Ovary (tissue), 7 donors: ENCODE measurements at regions not wholly inside any gene's neighbourhood (a gene's known extent, or its start where the extent isn't known, plus 50 kb on each side); places are given as distances from the start of the nearest gene placed in this dataset.

Experiments
- DNase-seq, 5 donors: peaks; one replicate each; pipeline ENCODE4 v3.0.0-alpha.2; 2019 to 2020
- H3K27ac ChIP-seq, 2 donors: fragments of 200-600 bp; one replicate each; pipeline versions ENCODE4 v1.5.1 to v1.8.0; 2019 to 2022
- H3K27me3 ChIP-seq: fragments of 200-600 bp; one replicate; pipeline ENCODE4 v1.8.0; 2022
- H3K36me3 ChIP-seq: fragments of 200-600 bp; sonication (generic); one replicate; pipeline ENCODE4 v1.5.1; 2019
- H3K4me1 ChIP-seq: one replicate; pipeline ENCODE4 v1.8.1; 2013; ENCODE audit warnings: mild to moderate bottlenecking, moderate library complexity; ENCODE audit not compliant: insufficient read depth
- H3K4me3 ChIP-seq: fragments of 200-600 bp; sonication (generic); one replicate; pipeline ENCODE4 v1.5.1; 2017
- H3K9me3 ChIP-seq, 2 donors: fragments of 200-600 bp in 1 of 2; sonication (generic) in 1 of 2; one replicate each; pipeline versions ENCODE4 v1.5.1 to v1.8.1; 2013 to 2019; ENCODE audit warnings: mild to moderate bottlenecking in 1 of 2, moderate library complexity in 1 of 2
- EP300 ChIP-seq: sonication (generic); formaldehyde crosslinking; IDR thresholded peaks from one replicate; pipeline ENCODE4 v1.6.1; 2017; ENCODE audit warnings: antibody characterized with exemption
- POLR2A ChIP-seq: fragments of 450-650 bp; IDR thresholded peaks from one replicate; pipeline ENCODE4 v1.6.1; 2017; ENCODE audit warnings: antibody characterized with exemption, mild to moderate bottlenecking, moderate library complexity
- WGBS, 3 donors: extraction: QIAGEN DNeasy Blood & Tissue Kit in 1 of 3; methylation state at CpG; one replicate each; pipeline versions ENCODE4 v1.1.5 to v1.1.7; 2013 to 2017; 5-methylcytosine and 5-hydroxymethylcytosine counted together
- intact Hi-C, 4 donors: fragments of 100-400 bp; cut with DNase I; formaldehyde crosslinking; loops; one replicate each; pipeline versions ENCODE4 v1.11.0 to v1.15.1; 2022 to 2023
- TF ChIP-seq, protein P1 (sequence below), 3 donors: fragments of 450-650 bp in 2 of 3; fragments of 200-600 bp in 1 of 3; IDR thresholded peaks; one replicate each; pipeline versions ENCODE4 v1.5.1 to v1.8.0; 2016 to 2022; ENCODE audit warnings: antibody characterized with exemption in 3 of 3, mild to moderate bottlenecking in 1 of 3
- donor health status: DM: no; HTN: no; CAD: no; lungs with moderate emphysema.
- donor health status: DM: no; HTN: no; CAD: no.
- donor health status: Bipolar disorder and iron deficiency.
- donor health status: DM: no; HTN: no; CAD: no.
- donor health status: DM: yes; HTN: yes; CAD: no.

DNA sequence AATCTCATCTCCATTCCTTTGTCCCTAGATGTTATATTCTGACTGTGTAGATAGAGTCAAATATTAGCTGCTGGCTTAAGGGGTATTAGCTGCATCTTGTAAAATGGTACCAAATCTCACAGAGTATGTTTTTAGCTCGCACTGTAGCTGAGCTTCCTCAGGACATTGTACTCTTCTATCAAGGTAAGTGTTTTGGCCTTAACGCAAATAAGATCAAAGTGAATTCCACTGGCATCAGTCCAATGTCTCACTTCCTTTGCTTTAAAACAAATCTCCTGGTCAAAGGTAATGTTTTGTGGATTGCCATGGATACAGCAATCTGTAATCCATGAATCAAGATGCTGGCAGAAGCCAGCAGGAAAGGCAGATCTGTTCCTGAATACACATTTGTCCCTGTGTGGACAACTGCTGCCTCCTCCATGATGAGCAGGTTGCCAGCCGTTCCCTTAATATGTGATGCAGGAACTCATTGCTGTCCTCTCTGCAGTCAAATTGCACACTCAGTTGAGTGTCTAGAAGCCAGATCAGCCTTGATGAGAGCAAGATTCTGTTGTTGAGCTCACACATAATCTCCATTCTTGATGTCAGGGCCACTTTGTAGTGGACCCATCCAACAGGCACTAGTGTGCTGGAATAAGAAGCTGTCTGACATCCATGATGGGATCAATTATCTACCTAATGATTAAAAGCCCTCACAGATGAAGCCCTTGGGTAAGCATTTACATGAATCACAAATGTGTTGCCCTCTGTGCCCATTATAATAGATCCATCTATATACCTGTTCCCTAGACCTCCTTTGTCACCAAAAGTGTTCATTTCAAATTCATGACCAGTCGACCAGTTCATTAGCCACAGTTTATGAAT, 96.6 kb upstream of the AGTR1 start:
- H3K27ac ChIP-seq, result no peak overlapping the region
- no peaks in the 10 kb centered on the region for H3K9me3 ChIP-seq
- TF ChIP-seq, protein P1, sequence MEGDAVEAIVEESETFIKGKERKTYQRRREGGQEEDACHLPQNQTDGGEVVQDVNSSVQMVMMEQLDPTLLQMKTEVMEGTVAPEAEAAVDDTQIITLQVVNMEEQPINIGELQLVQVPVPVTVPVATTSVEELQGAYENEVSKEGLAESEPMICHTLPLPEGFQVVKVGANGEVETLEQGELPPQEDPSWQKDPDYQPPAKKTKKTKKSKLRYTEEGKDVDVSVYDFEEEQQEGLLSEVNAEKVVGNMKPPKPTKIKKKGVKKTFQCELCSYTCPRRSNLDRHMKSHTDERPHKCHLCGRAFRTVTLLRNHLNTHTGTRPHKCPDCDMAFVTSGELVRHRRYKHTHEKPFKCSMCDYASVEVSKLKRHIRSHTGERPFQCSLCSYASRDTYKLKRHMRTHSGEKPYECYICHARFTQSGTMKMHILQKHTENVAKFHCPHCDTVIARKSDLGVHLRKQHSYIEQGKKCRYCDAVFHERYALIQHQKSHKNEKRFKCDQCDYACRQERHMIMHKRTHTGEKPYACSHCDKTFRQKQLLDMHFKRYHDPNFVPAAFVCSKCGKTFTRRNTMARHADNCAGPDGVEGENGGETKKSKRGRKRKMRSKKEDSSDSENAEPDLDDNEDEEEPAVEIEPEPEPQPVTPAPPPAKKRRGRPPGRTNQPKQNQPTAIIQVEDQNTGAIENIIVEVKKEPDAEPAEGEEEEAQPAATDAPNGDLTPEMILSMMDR (IDR thresholded peaks at IDR 0.05), result no peak
- TF ChIP-seq POLR2A (no peak), EP300 (no peak)
- no peaks in the 10 kb centered on the region for H3K36me3 ChIP-seq
- no peak overlapping the region for H3K4me3 ChIP-seq
- WGBS, 3 donors, result 83 to 92% (median 83%) methylated on average over 4 of the region's 4 CpGs
- DNase-seq, result no peak
- peaks cover 4% of the 10 kb centered on the region for H3K4me1 ChIP-seq
- intact Hi-C loops, result no loop called here
- no peaks in the 10 kb centered on the region for H3K27me3 ChIP-seq

DNA sequence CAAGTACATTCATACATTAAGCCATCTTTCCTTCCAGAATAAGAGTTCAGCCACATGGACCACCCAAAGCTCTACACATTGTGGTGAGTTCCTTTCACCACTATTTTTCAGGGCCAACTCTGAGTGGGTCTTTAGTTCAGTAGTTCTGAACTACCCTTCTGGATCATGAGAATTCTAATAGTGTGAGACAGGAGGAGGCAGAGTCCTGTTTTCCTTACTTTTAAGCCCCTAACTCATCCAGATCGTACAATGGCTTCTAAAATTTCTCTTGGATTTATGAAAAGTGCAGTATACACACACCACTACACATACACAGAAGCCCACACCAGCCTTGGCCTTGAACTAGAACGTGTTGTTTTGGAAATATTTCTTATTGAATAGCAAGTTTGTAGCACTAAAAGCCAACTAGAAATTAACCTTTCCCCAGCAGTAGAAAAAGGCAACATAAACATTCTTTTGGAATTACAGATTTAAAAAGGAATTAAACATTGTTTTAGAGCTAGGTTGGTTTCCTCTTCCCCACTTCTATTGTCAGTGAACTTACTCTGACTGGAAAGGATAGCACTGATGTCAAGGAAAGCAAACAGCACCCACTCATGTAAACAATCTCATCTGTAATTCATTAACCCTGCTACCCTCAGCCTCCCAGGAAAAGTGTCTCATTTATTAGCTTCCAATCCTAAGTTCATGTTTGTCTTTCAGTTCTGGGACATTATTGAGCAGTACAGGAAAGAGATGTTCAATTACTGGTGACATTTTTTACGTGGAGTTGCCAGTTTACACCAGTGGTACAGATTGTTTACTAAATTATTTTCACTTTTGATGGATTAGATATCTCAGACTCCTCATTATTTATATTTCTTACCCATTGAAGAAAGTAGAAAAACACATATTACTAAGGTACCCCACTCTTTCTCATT, 95.7 kb upstream of the AGTR1 start:
- peaks cover 10% of the 10 kb centered on the region for H3K4me1 ChIP-seq
- TF ChIP-seq EP300 (no peak), POLR2A (no peak)
- TF ChIP-seq, protein P1 (IDR thresholded peaks at IDR 0.05), result no peak
- no peaks in the 10 kb centered on the region for H3K36me3 ChIP-seq
- H3K9me3 ChIP-seq, result no peaks in the 10 kb centered on the region
- H3K27ac ChIP-seq, result no peak overlapping the region
- intact Hi-C loops, result no loop called here
- DNase-seq, result no peak
- H3K4me3 ChIP-seq, result no peak overlapping the region
- no peaks in the 10 kb centered on the region for H3K27me3 ChIP-seq
- 24 to 48% (median 47%) methylated on average over 3 of the region's 3 CpGs for WGBS, 3 donors

DNA sequence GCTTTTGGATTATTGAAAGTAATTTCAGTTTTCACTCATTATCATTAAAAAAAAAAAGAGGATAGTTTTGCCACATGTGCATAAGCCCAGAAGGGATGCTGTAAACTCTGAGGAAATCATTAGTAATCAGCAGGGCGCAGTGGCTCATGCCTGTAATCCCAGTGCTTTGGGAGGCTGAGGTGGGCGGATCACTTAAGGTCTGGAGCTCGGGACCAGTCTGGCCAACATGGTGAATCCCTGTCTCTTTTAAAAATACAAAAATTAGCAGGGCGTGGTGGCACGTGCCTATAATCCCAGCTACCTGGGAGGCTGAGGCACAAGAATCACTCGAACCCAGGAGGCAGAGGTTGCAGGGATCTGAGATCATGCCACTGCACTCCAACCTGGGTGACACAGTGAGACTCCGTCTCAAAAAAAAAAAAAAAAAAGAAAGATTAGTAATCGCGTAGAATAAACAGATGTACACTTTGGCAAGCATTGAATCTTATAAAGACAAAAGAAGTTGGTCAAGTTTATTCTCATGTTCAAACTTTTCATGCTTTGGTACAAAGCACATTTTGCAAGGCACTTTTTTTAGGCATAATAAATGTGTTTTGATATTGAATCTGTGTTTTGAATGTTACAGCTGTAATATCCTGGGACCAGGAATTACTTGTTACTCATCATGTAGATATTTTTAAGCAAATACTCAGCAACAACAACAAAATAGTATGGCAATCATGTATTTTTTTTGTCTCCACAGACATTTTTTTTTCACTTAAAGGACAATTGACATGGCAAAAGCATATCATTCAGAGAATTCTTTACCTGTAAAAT, 93.2 kb upstream of the AGTR1 start:
- no peak for DNase-seq
- H3K27ac ChIP-seq, result no peak overlapping the region
- 57 to 61% (median 61%) methylated on average over 9 of the region's 9 CpGs for WGBS, 3 donors
- H3K27me3 ChIP-seq, result no peaks in the 10 kb centered on the region
- no peaks in the 10 kb centered on the region for H3K36me3 ChIP-seq
- H3K9me3 ChIP-seq, result no peaks in the 10 kb centered on the region
- no peak overlapping the region for H3K4me3 ChIP-seq
- peaks cover 11% of the 10 kb centered on the region for H3K4me1 ChIP-seq
- TF ChIP-seq, protein P1 (IDR thresholded peaks at IDR 0.05), result no peak
- TF ChIP-seq EP300, result no peak
- TF ChIP-seq POLR2A, result no peak
- intact Hi-C loops, result no loop called here

DNA sequence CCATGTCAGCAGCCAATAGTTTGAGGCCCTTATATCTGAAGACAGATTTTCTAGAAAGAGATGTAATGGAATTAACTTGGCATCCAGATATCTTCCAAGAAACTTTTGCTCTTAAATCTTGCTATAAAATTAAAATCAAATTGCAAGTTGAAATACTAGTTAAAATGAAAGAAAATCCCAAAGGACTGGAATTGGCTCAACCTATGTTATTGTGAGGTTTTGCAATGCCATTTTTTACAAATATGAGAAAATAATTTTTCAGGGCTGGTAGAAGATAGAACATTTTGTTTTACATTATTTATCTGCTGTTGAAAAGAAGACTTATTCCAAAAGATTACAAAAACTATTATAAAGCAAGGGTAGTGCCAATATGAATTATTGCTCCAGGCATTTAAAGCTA, 92.2 kb upstream of the AGTR1 start:
- no peak overlapping the region for H3K4me3 ChIP-seq
- intact Hi-C loops, result no loop called here
- TF ChIP-seq EP300, result no peak
- no peak for TF ChIP-seq POLR2A
- TF ChIP-seq, protein P1 (IDR thresholded peaks at IDR 0.05), result no peak
- H3K4me1 ChIP-seq, result peaks cover 11% of the 10 kb centered on the region
- no peaks in the 10 kb centered on the region for H3K9me3 ChIP-seq
- DNase-seq, result no peak
- H3K27me3 ChIP-seq, result no peaks in the 10 kb centered on the region
- no peak overlapping the region for H3K27ac ChIP-seq
- no peaks in the 10 kb centered on the region for H3K36me3 ChIP-seq
